ENCODE measurements at regions not wholly inside any gene's neighbourhood (a gene's known extent, or its start where the extent isn't known, plus 50 kb on each side); places are given as distances from the start of the nearest gene placed in this dataset.

DNA sequence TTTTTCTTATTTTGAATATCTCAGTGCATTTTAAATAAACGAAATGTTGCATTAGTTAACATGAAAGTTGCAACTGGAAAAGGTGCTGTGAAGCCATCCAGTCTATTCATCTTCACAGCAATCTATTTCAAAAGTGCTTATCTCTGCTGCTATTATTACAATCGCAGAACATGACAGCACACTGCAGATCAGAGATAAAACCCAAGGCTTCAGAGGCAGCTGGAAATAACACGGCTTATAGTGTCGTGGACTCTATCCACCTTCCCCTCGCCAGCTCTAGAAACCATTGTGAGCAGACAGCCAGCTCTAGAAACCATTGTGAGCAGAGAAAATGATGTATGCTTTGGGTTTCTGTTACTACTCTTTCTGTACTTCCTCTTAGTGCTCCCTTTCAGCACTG, 1140.8 kb upstream of the CELF4 start:
- TF ChIP-seq POLR2A (IDR thresholded peaks at IDR 0.05) = no peak
- TF ChIP-seq, protein P1, sequence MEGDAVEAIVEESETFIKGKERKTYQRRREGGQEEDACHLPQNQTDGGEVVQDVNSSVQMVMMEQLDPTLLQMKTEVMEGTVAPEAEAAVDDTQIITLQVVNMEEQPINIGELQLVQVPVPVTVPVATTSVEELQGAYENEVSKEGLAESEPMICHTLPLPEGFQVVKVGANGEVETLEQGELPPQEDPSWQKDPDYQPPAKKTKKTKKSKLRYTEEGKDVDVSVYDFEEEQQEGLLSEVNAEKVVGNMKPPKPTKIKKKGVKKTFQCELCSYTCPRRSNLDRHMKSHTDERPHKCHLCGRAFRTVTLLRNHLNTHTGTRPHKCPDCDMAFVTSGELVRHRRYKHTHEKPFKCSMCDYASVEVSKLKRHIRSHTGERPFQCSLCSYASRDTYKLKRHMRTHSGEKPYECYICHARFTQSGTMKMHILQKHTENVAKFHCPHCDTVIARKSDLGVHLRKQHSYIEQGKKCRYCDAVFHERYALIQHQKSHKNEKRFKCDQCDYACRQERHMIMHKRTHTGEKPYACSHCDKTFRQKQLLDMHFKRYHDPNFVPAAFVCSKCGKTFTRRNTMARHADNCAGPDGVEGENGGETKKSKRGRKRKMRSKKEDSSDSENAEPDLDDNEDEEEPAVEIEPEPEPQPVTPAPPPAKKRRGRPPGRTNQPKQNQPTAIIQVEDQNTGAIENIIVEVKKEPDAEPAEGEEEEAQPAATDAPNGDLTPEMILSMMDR (IDR thresholded peaks at IDR 0.05) = no peak
- TF ChIP-seq EP300 (IDR thresholded peaks at IDR 0.05) = no peak
- no peak for TF ChIP-seq POLR2AphosphoS5 (IDR thresholded peaks at IDR 0.05)
- Histone ChIP-seq H3K9me3 (no peaks in the 10 kb centered on the region), H3K27ac (no peak overlapping the region), H3K36me3 (no peaks in the 10 kb centered on the region), H3K4me1 (no peaks in the 10 kb centered on the region), H3K27me3 (no peaks in the 10 kb centered on the region), H3K4me3 (no peak overlapping the region)
- DNase-seq (ENCODE audit: low spot score in 2 of 2) = no peak
- WGBS = 57% methylated on average over 5 of the region's 5 CpGs

DNA sequence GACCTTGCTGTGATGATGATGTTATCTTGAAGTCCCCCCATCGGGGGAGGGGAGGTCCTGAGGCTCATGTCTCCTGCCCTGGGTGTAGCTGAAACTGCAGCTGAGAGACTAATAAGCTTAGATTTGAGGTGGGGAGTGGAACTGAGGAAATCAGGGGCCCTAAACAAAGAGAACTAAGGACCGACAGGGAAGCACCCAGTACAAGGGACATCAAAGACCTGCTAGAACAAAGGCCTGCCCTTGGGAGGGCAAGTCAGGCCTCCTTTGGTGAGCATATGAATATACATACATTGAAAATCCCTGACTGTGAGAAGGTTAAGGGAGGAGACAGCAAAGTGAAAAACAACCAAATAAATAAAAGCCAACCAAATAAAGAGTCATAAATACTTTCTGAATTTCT, 1132.5 kb upstream of the CELF4 start:
- Histone ChIP-seq H3K36me3 (no peaks in the 10 kb centered on the region), H3K4me3 (no peak overlapping the region), H3K4me1 (no peaks in the 10 kb centered on the region), H3K27ac (no peak overlapping the region), H3K27me3 (no peaks in the 10 kb centered on the region), H3K9me3 (no peaks in the 10 kb centered on the region)
- no peak for DNase-seq (ENCODE audit: low spot score in 2 of 2)
- 72% methylated on average over 2 of the region's 2 CpGs for WGBS
- no peak for TF ChIP-seq POLR2A (IDR thresholded peaks at IDR 0.05)

DNA sequence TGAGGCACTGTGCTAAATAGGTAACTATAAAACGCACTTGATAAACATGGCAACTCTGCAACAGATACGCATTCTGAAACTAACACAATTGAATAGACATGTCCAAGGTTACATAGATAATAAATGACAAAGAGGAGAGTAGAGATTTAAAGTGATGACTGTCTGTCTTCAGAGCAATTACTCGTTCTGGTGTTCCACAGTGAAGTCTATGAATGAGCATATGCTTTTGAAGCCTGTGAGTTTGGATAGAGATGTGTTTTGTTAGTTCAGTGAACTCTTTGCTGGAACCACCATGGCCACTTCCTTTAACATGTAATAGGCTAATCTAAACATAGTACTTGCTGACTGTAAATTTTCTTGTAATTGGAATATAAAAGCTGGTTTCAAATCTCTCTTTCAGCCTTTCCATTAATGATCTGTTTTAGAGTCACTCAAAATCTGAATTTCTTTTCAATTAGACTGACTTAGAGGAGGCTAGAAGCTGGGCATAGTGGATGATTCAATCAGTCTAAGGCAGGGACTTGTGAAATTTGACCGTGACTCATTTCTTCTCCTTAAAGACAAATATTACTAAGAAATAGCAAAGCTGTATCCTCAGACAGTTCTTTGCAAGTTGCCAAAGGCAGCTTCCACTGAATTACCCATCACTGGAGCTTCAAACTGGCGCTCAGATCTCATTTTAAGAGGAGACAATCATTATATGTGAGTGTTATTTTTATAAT, 1130.1 kb upstream of the CELF4 start:
- WGBS = 80% methylated on average over 5 of the region's 5 CpGs
- no peaks in the 10 kb centered on the region for H3K36me3 ChIP-seq
- H3K4me1 ChIP-seq = no peaks in the 10 kb centered on the region
- H3K4me3 ChIP-seq = no peak overlapping the region
- no peaks in the 10 kb centered on the region for H3K27me3 ChIP-seq
- no peak for DNase-seq (ENCODE audit: low spot score in 2 of 2)
- no peaks in the 10 kb centered on the region for H3K9me3 ChIP-seq
- no peak overlapping the region for H3K27ac ChIP-seq
- TF ChIP-seq EP300 (IDR thresholded peaks at IDR 0.05) (no peak), POLR2AphosphoS5 (IDR thresholded peaks at IDR 0.05) (no peak), POLR2A (IDR thresholded peaks at IDR 0.05) (no peak)
- TF ChIP-seq, protein P1 (IDR thresholded peaks at IDR 0.05) = no peak

DNA sequence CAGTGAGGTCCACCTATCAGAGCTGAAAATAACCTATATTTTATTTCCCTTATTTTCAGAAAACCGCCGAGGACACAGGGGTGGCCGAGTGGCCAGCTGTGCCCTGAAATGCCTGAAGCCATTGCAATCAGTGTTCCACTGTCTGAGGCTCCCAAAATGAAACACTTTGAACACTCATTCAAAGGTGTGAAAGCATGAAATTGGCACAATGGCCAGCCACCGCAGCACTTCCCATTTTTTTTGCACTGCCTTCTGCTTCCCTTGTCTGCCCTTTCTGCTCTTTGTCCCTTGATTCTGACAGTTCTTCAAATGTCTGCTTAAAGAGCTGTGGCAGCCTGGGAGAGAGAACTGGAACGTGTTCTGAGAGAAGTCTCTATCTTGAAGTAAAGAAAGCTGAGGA, 1127.5 kb upstream of the CELF4 start:
- no peak overlapping the region for H3K27ac ChIP-seq
- H3K4me1 ChIP-seq = no peaks in the 10 kb centered on the region
- TF ChIP-seq POLR2A (IDR thresholded peaks at IDR 0.05) = no peak
- DNase-seq (ENCODE audit: low spot score in 2 of 2) = no peak
- no peaks in the 10 kb centered on the region for H3K36me3 ChIP-seq
- no peaks in the 10 kb centered on the region for H3K9me3 ChIP-seq
- no peak overlapping the region for H3K4me3 ChIP-seq
- 70% methylated on average over 5 of the region's 5 CpGs for WGBS
- no peaks in the 10 kb centered on the region for H3K27me3 ChIP-seq

DNA sequence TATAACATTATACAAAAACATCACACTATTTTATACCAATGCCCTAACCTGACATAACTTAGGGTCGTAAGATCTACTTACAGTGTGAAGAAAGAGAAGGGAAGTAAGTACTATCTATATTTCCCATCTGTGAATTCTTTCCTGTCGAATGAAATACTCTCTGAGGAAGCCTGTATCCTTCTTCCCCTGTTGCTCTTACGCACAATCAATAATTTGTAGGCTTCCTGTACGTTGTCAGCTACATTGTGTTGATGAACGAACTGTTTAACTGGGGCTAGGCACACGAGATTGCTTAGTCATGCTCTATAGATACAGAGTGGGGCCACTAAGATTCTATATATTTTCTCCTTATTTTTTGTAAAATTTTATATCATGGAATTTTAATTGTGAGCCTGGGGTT, 1125.0 kb upstream of the CELF4 start:
- H3K36me3 ChIP-seq = no peaks in the 10 kb centered on the region
- no peaks in the 10 kb centered on the region for H3K4me1 ChIP-seq
- WGBS = 40% methylated on average over 6 of the region's 6 CpGs
- H3K27me3 ChIP-seq = no peaks in the 10 kb centered on the region
- H3K9me3 ChIP-seq = no peaks in the 10 kb centered on the region
- TF ChIP-seq POLR2A (IDR thresholded peaks at IDR 0.05) (no peak), EP300 (IDR thresholded peaks at IDR 0.05) (no peak), POLR2AphosphoS5 (IDR thresholded peaks at IDR 0.05) (no peak)
- TF ChIP-seq, protein P1 (IDR thresholded peaks at IDR 0.05) = no peak
- DNase-seq (ENCODE audit: low spot score in 2 of 2) = no peak
- H3K27ac ChIP-seq = no peak overlapping the region
- H3K4me3 ChIP-seq = no peak overlapping the region

DNA sequence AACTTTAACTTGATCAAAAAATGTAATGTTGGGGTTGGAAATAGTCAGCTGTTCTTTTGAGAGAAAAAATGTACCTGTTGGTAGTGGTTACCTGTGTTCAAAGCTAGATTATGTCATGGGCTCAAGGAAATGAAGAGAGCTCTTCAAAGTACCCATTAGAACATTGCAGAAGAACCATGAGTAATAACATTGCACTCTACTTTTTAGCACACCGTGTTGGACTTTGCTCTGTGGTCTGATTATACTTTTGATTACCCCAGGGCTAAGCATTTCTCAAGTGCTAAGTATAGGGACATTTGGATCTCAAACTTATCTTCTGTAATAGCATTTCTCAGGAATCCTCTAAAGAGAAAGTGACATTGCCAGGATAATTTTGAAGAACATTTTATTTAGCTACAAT, 1122.8 kb upstream of the CELF4 start:
- Histone ChIP-seq H3K4me3 (no peak overlapping the region), H3K4me1 (no peaks in the 10 kb centered on the region), H3K9me3 (no peaks in the 10 kb centered on the region), H3K27ac (no peak overlapping the region), H3K27me3 (no peaks in the 10 kb centered on the region), H3K36me3 (no peaks in the 10 kb centered on the region)
- WGBS = 77% methylated on average over 1 of the region's 1 CpG
- no peak for DNase-seq (ENCODE audit: low spot score in 2 of 2)
- TF ChIP-seq EP300 (IDR thresholded peaks at IDR 0.05) = no peak

DNA sequence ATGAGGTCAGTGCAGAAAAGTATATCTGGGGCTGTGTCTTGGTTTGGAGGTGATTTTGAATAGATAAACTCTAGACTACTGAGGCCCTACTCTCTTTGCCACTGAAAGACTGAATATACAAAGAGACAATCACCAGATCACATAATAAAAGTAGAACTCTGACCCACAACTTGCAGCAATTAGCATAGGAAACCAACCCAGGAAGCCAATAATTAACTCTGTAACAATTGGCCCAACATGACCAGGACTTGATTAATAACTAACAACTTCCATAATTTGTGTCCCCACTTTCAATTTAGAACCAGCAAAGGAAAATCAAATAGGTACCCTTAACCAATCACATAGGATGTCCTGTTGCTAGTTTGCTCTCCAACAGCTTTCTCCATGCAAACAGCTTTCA, 1104.9 kb upstream of the CELF4 start:
- no peak for TF ChIP-seq POLR2A (IDR thresholded peaks at IDR 0.05)
- no peak for TF ChIP-seq POLR2AphosphoS5 (IDR thresholded peaks at IDR 0.05)
- TF ChIP-seq, protein P1 (IDR thresholded peaks at IDR 0.05) = no peak
- TF ChIP-seq EP300 (IDR thresholded peaks at IDR 0.05) = no peak
- Histone ChIP-seq H3K36me3 (no peaks in the 10 kb centered on the region), H3K4me1 (no peaks in the 10 kb centered on the region), H3K27ac (no peak overlapping the region), H3K27me3 (no peaks in the 10 kb centered on the region), H3K4me3 (no peak overlapping the region), H3K9me3 (peaks cover 4% of the 10 kb centered on the region)
- no peak for DNase-seq (ENCODE audit: low spot score in 2 of 2)
